ENCODE measurements at regions not wholly inside any gene's neighbourhood (a gene's known extent, or its start where the extent isn't known, plus 50 kb on each side); places are given as distances from the start of the nearest gene placed in this dataset.

DNA sequence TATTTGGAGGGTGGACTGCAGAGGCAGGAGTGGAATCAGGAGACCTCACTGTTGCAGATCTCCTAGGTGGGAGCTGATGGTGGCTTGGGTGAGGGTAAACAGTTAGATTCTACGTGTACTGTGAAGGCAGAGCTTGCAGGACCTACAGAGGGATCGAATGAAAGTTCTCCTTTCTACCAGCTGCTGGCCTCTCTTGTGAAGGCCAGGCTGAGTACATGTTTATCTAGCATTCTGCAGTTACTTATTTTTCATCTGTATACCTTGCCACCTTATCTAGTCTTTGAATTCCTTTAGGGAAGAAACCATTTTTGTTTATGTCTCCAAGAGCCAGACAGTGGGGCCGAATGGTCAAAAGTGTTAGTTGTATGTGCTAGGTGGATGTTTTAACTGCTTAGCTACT lies 57.6 kb downstream of the PTTG1 start:
- Histone ChIP-seq H3K36me3 (ENCODE audit: low read length) (peaks cover 23% of the 10 kb centered on the region; the same call in 1 of the 2 replicates), H3F3A (ENCODE audit: insufficient read depth) (peaks cover 17% of the 10 kb centered on the region; the same call in 1 of the 2 replicates), H3K9me2 (replicated peaks; ENCODE audit: insufficient read depth, low read length) (no peaks in the 10 kb centered on the region), H4K20me1 (ENCODE audit: low read depth, low read length) (peaks cover 73% of the 10 kb centered on the region), H3K9me3 (ENCODE audit: insufficient read depth, low read length) (no peaks in the 10 kb centered on the region), H3K4me3 (ENCODE audit: insufficient read depth, low read length, poor library complexity, severe bottlenecking) (no peak overlapping the region), H3K27ac (ENCODE audit: low read depth, low read length) (no peak overlapping the region), H3K9ac (ENCODE audit: low read length) (no peak overlapping the region), H3K27me3 (ENCODE audit: low read length) (no peaks in the 10 kb centered on the region), H3K4me2 (ENCODE audit: low read depth, low read length, poor library complexity, severe bottlenecking) (no peak overlapping the region), H2AFZ (ENCODE audit: low read depth, low read length, severe bottlenecking) (no peak overlapping the region), H3K79me2 (ENCODE audit: insufficient read depth, low read length) (peaks cover 98% of the 10 kb centered on the region)
- TF ChIP-seq, protein P1, sequence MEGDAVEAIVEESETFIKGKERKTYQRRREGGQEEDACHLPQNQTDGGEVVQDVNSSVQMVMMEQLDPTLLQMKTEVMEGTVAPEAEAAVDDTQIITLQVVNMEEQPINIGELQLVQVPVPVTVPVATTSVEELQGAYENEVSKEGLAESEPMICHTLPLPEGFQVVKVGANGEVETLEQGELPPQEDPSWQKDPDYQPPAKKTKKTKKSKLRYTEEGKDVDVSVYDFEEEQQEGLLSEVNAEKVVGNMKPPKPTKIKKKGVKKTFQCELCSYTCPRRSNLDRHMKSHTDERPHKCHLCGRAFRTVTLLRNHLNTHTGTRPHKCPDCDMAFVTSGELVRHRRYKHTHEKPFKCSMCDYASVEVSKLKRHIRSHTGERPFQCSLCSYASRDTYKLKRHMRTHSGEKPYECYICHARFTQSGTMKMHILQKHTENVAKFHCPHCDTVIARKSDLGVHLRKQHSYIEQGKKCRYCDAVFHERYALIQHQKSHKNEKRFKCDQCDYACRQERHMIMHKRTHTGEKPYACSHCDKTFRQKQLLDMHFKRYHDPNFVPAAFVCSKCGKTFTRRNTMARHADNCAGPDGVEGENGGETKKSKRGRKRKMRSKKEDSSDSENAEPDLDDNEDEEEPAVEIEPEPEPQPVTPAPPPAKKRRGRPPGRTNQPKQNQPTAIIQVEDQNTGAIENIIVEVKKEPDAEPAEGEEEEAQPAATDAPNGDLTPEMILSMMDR (IDR thresholded peaks at IDR 0.05; ENCODE audit: insufficient read depth, low read length, poor library complexity, severe bottlenecking), result no peak
- no peak for TF ChIP-seq EZH2phosphoT487 (conservative IDR thresholded peaks at IDR 0.05; ENCODE audit: low read length)

DNA sequence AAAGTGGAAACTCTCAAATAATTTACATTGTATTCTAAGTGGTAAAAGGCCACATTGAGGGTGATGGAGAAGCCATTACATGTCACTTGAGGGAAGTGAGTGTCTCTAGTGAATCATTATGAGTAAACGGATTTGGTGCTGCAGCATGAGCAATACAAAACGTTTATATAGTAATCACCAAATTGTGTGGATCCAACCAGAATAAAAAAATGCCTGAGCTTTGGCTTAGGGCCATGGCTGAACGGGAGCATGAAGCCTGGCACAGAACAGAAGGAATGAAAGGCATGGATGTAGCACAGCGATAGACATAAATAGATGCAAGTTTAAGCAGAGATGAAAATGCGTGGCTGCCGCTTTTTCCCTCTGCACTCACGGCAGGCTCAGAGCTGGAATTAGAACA lies 58.3 kb downstream of the PTTG1 start:
- no peaks in the 10 kb centered on the region for H3K9me3 ChIP-seq (ENCODE audit: insufficient read depth, low read length)
- TF ChIP-seq EZH2phosphoT487 (conservative IDR thresholded peaks at IDR 0.05; ENCODE audit: low read length), result no peak
- TF ChIP-seq, protein P1 (IDR thresholded peaks at IDR 0.05; ENCODE audit: insufficient read depth, low read length, poor library complexity, severe bottlenecking), result no peak
- no peak overlapping the region for H2AFZ ChIP-seq (ENCODE audit: low read depth, low read length, severe bottlenecking)
- H3K27ac ChIP-seq (ENCODE audit: low read depth, low read length), result no peak overlapping the region
- peaks cover 74% of the 10 kb centered on the region for H4K20me1 ChIP-seq (ENCODE audit: low read depth, low read length)
- H3K79me2 ChIP-seq (ENCODE audit: insufficient read depth, low read length), result peaks cover 98% of the 10 kb centered on the region
- no peak overlapping the region for H3K4me2 ChIP-seq (ENCODE audit: low read depth, low read length, poor library complexity, severe bottlenecking)
- 0 out of 2 replicates have a peak, but pooled peaks cover 17% of the 10 kb centered on the region for H3F3A ChIP-seq (ENCODE audit: insufficient read depth)
- H3K9me2 ChIP-seq (replicated peaks; ENCODE audit: insufficient read depth, low read length), result no peaks in the 10 kb centered on the region
- no peaks in the 10 kb centered on the region for H3K27me3 ChIP-seq (ENCODE audit: low read length)
- no peak overlapping the region for H3K9ac ChIP-seq (ENCODE audit: low read length)
- H3K4me3 ChIP-seq (ENCODE audit: insufficient read depth, low read length, poor library complexity, severe bottlenecking), result no peak overlapping the region
- H3K36me3 ChIP-seq (ENCODE audit: low read length), result peaks cover 29% of the 10 kb centered on the region; the same call in 1 of the 2 replicates

- no peak overlapping the region for H2AFZ ChIP-seq (ENCODE audit: low read depth, low read length, severe bottlenecking)
- no peak overlapping the region for H3K9ac ChIP-seq (ENCODE audit: low read length)
- no peaks in the 10 kb centered on the region for H3K9me2 ChIP-seq (replicated peaks; ENCODE audit: insufficient read depth, low read length)
- no peak overlapping the region for H3K27ac ChIP-seq (ENCODE audit: low read depth, low read length)
- peaks cover 98% of the 10 kb centered on the region for H3K79me2 ChIP-seq (ENCODE audit: insufficient read depth, low read length)
- no peaks in the 10 kb centered on the region for H3K27me3 ChIP-seq (ENCODE audit: low read length)
- no peaks in the 10 kb centered on the region for H3K9me3 ChIP-seq (ENCODE audit: insufficient read depth, low read length)
- H4K20me1 ChIP-seq (ENCODE audit: low read depth, low read length), result peaks cover 68% of the 10 kb centered on the region
- TF ChIP-seq, protein P1 (IDR thresholded peaks at IDR 0.05; ENCODE audit: insufficient read depth, low read length, poor library complexity, severe bottlenecking), result no peak
- no peak for TF ChIP-seq EZH2phosphoT487 (conservative IDR thresholded peaks at IDR 0.05; ENCODE audit: low read length)
- H3K36me3 ChIP-seq (ENCODE audit: low read length), result peaks cover 31% of the 10 kb centered on the region; the same call in 1 of the 2 replicates
- H3F3A ChIP-seq (ENCODE audit: insufficient read depth), result 0 out of 2 replicates have a peak, but pooled peaks cover 17% of the 10 kb centered on the region
- H3K4me3 ChIP-seq (ENCODE audit: insufficient read depth, low read length, poor library complexity, severe bottlenecking), result no peak overlapping the region
- no peak overlapping the region for H3K4me2 ChIP-seq (ENCODE audit: low read depth, low read length, poor library complexity, severe bottlenecking)
Observed at GRCh38 chr5:160480652-160481051, 59.0 kb downstream of the PTTG1 start.
